ENCODE measurements at regions not wholly inside any gene's neighbourhood (a gene's known extent, or its start where the extent isn't known, plus 50 kb on each side); places are given as distances from the start of the nearest gene placed in this dataset.

DNA sequence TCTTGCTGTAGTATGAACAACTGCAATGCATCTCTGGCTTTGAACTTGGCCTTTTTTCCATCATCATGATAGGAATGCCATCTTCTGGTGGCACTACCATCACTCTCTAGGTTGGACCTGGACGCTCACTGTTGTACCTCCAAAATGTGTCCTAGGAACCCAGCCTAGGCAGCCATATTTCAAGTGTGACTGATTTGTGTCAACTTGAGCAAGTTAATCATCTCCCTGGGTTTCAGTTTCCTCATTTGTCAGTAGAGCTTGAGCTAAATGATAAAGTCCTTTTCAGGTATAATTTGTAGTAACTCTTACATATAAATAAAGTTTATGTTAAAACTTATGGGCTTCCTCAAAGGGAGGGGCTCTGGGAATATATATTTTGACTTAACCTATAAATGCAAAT is 241.7 kb upstream of the CEP162 start:
- 10% methylated on average over 1 of the region's 1 CpG for WGBS (ENCODE audit: low lambda C conversion rate)
- ChIA-PET POLR2A (no interaction called here), CTCF (ENCODE audit: low intra/inter-chr PET ratio, low total read pairs) (no interaction called here)
- DNase-seq (ENCODE audit: low spot score) (no peak), FAIRE-seq (no peak), ATAC-seq (no peak)
- Histone ChIP-seq H3K36me3 (replicated peaks in 1 of 2; ENCODE audit: control insufficient read depth in 1 of 2, insufficient read depth in 2 of 2, low read length in 2 of 2) (no peaks in the 10 kb centered on the region), H3K9me3 (ENCODE audit: low read length) (peaks cover 22% of the 10 kb centered on the region; the same call in 1 of the 2 replicates), H3K27me3 (ENCODE audit: control insufficient read depth in 1 of 2, insufficient read depth in 2 of 2, low read length in 2 of 2) (no peaks in the 10 kb centered on the region), H2AFZ (ENCODE audit: low read length) (no peak overlapping the region), H4K20me1 (ENCODE audit: insufficient read depth, low read length) (no peaks in the 10 kb centered on the region), H3K9ac (ENCODE audit: insufficient read depth, low read depth, low read length) (no peak overlapping the region), H3K4me3 (replicated peaks in 1 of 3; ENCODE audit: insufficient read depth in 1 of 3, low read depth in 2 of 3, low read length in 3 of 3) (no peak overlapping the region), H3K79me2 (ENCODE audit: insufficient read depth, low read length) (no peaks in the 10 kb centered on the region), H3K27ac (ENCODE audit: extremely low read length, insufficient read depth, low read length) (no peak overlapping the region), H3K4me2 (ENCODE audit: low read depth, low read length) (no peak overlapping the region), H3K4me1 (ENCODE audit: insufficient read depth, low read length) (no peaks in the 10 kb centered on the region)
- intact Hi-C loops (cut with micrococcal nuclease; ENCODE audit: unreplicated experiment): no loop called here
- no TSS peak for BruUV-seq (replicated peaks)
- in situ Hi-C loops (cut with HindIII; ENCODE audit: extremely low pct_ligation_motif_present, low pct_unique_long_range_greater_than_20kb): no loop called here
- TF ChIP-seq MED13 (CRISPR knock-in tag; IDR thresholded peaks at IDR 0.05) (no peak), KMT2A (CRISPR knock-in tag; IDR thresholded peaks at IDR 0.05) (no peak), NFATC3 (CRISPR knock-in tag; IDR thresholded peaks at IDR 0.05) (no peak), ZNF607 (CRISPR knock-in tag; IDR thresholded peaks at IDR 0.05; ENCODE audit: borderline replicate concordance) (no peak), ATF3 (CRISPR knock-in tag; IDR thresholded peaks at IDR 0.05) (no peak), ZNF496 (CRISPR knock-in tag; IDR thresholded peaks at IDR 0.05; ENCODE audit: insufficient replicate concordance) (no peak), ATF5 (CRISPR knock-in tag; IDR thresholded peaks at IDR 0.05; ENCODE audit: low read depth) (no peak)
- TF ChIP-seq, protein P1, sequence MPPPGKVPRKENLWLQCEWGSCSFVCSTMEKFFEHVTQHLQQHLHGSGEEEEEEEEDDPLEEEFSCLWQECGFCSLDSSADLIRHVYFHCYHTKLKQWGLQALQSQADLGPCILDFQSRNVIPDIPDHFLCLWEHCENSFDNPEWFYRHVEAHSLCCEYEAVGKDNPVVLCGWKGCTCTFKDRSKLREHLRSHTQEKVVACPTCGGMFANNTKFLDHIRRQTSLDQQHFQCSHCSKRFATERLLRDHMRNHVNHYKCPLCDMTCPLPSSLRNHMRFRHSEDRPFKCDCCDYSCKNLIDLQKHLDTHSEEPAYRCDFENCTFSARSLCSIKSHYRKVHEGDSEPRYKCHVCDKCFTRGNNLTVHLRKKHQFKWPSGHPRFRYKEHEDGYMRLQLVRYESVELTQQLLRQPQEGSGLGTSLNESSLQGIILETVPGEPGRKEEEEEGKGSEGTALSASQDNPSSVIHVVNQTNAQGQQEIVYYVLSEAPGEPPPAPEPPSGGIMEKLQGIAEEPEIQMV (CRISPR knock-in tag; IDR thresholded peaks at IDR 0.05; ENCODE audit: low read depth): no peak
- TF ChIP-seq, protein P2, sequence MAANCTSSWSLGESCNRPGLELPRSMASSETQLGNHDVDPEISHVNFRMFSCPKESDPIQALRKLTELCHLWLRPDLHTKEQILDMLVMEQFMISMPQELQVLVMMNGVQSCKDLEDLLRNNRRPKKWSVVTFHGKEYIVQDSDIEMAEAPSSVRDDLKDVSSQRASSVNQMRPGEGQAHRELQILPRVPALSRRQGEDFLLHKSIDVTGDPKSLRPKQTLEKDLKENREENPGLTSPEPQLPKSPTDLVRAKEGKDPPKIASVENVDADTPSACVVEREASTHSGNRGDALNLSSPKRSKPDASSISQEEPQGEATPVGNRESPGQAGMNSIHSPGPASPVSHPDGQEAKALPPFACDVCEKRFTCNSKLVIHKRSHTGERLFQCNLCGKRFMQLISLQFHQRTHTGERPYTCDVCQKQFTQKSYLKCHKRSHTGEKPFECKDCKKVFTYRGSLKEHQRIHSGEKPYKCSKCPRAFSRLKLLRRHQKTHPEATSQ (CRISPR knock-in tag; IDR thresholded peaks at IDR 0.05; ENCODE audit: borderline replicate concordance): no peak
